PC-9 (cell line): ENCODE measurements at regions not wholly inside any gene's neighbourhood (a gene's known extent, or its start where the extent isn't known, plus 50 kb on each side); places are given as distances from the start of the nearest gene placed in this dataset.

Experiments
- BruUV-seq: library from RNA; stranded (reverse); fragments of 400-500 nt; replicated peaks from 2 replicates; lab custom pipeline; 2021; lab: Mats Ljungman, UMichigan
- CTCF ChIA-PET: fragments of 300-600 bp; sonication (Branson Sonifier 250); formaldehyde crosslinking; loops from one replicate; lab custom pipeline; 2022; ENCODE audit warnings: antibody characterized with exemption; lab: Charles Lee
- POLR2A ChIA-PET: fragments of 300-600 bp; sonication (Branson Sonifier 250); formaldehyde crosslinking; loops from one replicate; lab custom pipeline; 2022; ENCODE audit warnings: antibody characterized with exemption; ENCODE audit not compliant: unreplicated experiment; lab: Charles Lee
- DNase-seq, 2 experiments: peaks; one replicate each; pipeline versions ENCODE4 v3.0.0 to v3.0.0-alpha.2; 2015 to 2022; ENCODE audit warnings: mixed read lengths in 1 of 2
- H2AFZ ChIP-seq: fragments of 200-600 bp; sonication (generic); 2 replicates; pipeline ENCODE4 v1.8.1; 2017; ENCODE audit warnings: antibody characterized with exemption
- H3F3A ChIP-seq: fragments of 200-600 bp; sonication (generic); 2 replicates; pipeline ENCODE4 v1.8.1; 2017; ENCODE audit warnings: antibody characterized with exemption, mild to moderate bottlenecking, low read depth; ENCODE audit not compliant: insufficient read depth
- H3K27ac ChIP-seq: fragments of 200-600 bp; sonication (generic); 2 replicates; pipeline ENCODE4 v1.6.1; 2016; ENCODE audit warnings: mixed run types
- H3K27me3 ChIP-seq: fragments of 200-600 bp; sonication (generic); 2 replicates; pipeline ENCODE4 v1.6.1; 2016; ENCODE audit warnings: low read depth, mixed run types; ENCODE audit not compliant: insufficient read depth
- H3K36me3 ChIP-seq: fragments of 200-600 bp; sonication (generic); 2 replicates; pipeline ENCODE4 v1.6.1; 2016; ENCODE audit warnings: low read depth, mixed run types
- H3K4me1 ChIP-seq: fragments of 200-600 bp; sonication (generic); replicated peaks from 2 replicates; pipeline ENCODE4 v1.6.1; 2016; ENCODE audit warnings: mixed run types; ENCODE audit not compliant: insufficient read depth
- H3K4me2 ChIP-seq: fragments of 200-600 bp; sonication (generic); 2 replicates; pipeline ENCODE4 v1.6.1; 2017; ENCODE audit warnings: mixed run types
- H3K4me3 ChIP-seq: fragments of 200-600 bp; sonication (generic); 2 replicates; pipeline ENCODE4 v1.6.1; 2016; ENCODE audit warnings: mixed run types
- H3K79me2 ChIP-seq: fragments of 200-600 bp; sonication (generic); 2 replicates; pipeline ENCODE4 v1.6.1; 2017; ENCODE audit warnings: low read depth, mixed run types
- H3K9me2 ChIP-seq: fragments of 200-600 bp; sonication (generic); 2 replicates; pipeline ENCODE4 v1.8.1; 2017; ENCODE audit warnings: mild to moderate bottlenecking; ENCODE audit not compliant: insufficient read depth
- H3K9me3 ChIP-seq: fragments of 200-600 bp; sonication (generic); 2 replicates; pipeline ENCODE4 v1.8.1; 2016; ENCODE audit warnings: low read depth; ENCODE audit not compliant: insufficient read depth
- H4K20me1 ChIP-seq: fragments of 200-600 bp; sonication (generic); 2 replicates; pipeline ENCODE4 v1.8.1; 2017; ENCODE audit not compliant: insufficient read depth
- EZH2 ChIP-seq: fragments of 200-600 bp; sonication (generic); IDR thresholded peaks from 2 replicates; pipeline ENCODE4 v1.8.0; 2017; ENCODE audit warnings: antibody characterized with exemption, low read depth
- intact Hi-C: fragments of 100-400 bp; cut with micrococcal nuclease; formaldehyde crosslinking; loops from one replicate; pipeline ENCODE4 v1.10.0; 2022; ENCODE audit not compliant: unreplicated experiment
- TF ChIP-seq, protein P1 (sequence below): fragments of 200-600 bp; sonication (generic); conservative IDR thresholded peaks from 2 replicates; pipeline ENCODE4 v1.6.1; 2017; ENCODE audit warnings: mixed run types, antibody characterized with exemption, mild to moderate bottlenecking, moderate library complexity

DNA sequence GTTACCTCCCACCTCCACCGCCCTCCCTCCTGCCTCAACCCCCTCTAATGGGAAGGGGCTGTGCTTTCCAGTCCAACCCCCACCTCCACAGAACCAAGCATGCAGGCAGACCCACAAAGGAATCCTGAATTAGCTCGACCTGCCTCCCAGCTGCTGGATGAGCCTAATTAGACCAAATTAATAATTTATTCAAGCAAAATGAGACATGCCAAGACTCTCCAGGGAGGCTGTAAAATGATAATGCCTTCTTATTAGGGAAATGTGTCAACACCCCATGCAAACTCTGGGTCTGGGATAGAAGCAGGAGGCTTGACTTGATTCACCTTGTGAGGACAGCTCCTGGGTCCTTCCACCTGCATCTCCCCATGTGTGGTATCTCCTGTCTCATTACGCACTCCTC lies 59.4 kb upstream of the HMGXB4 start:
- H3K36me3 ChIP-seq = no peaks in the 10 kb centered on the region
- no peaks in the 10 kb centered on the region for H3K79me2 ChIP-seq
- H3K4me1 ChIP-seq = no peaks in the 10 kb centered on the region
- no peak overlapping the region for H2AFZ ChIP-seq
- no peak overlapping the region for H3K4me3 ChIP-seq
- DNase-seq = no peak
- H3K9me3 ChIP-seq = no peaks in the 10 kb centered on the region
- H3K27ac ChIP-seq = no peak overlapping the region
- no peaks in the 10 kb centered on the region for H3K9me2 ChIP-seq
- intact Hi-C loops = no loop called here
- ChIA-PET CTCF (no interaction called here), POLR2A (no interaction called here)
- H3K4me2 ChIP-seq = no peak overlapping the region
- no peaks in the 10 kb centered on the region for H3F3A ChIP-seq
- H3K27me3 ChIP-seq = peaks cover 16% of the 10 kb centered on the region
- no peak for TF ChIP-seq EZH2
- TF ChIP-seq, protein P1, sequence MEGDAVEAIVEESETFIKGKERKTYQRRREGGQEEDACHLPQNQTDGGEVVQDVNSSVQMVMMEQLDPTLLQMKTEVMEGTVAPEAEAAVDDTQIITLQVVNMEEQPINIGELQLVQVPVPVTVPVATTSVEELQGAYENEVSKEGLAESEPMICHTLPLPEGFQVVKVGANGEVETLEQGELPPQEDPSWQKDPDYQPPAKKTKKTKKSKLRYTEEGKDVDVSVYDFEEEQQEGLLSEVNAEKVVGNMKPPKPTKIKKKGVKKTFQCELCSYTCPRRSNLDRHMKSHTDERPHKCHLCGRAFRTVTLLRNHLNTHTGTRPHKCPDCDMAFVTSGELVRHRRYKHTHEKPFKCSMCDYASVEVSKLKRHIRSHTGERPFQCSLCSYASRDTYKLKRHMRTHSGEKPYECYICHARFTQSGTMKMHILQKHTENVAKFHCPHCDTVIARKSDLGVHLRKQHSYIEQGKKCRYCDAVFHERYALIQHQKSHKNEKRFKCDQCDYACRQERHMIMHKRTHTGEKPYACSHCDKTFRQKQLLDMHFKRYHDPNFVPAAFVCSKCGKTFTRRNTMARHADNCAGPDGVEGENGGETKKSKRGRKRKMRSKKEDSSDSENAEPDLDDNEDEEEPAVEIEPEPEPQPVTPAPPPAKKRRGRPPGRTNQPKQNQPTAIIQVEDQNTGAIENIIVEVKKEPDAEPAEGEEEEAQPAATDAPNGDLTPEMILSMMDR = no peak
- BruUV-seq = no TSS peak
- no peaks in the 10 kb centered on the region for H4K20me1 ChIP-seq

DNA sequence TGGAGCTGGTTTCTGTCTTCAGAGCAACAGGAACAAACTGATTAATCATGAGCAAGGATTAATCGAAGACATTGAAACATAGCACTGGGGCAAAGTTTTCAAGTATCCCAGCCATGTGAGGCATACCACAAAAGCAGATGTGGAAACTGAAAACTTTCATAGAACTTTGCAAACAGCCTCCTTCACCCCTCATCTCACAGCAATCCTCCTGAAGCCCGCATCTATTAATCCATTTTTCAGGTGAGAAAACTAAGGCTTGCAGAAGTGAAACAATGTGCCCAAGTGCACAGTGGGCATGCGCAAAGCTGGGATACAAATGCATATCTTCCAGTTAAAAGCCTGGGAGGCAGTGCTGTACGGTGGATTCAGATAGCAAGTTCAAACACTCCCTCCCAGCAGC lies 58.6 kb upstream of the HMGXB4 start:
- Histone ChIP-seq H3K4me3 (no peak overlapping the region), H3K36me3 (no peaks in the 10 kb centered on the region), H3K9me2 (no peaks in the 10 kb centered on the region), H3K27ac (no peak overlapping the region), H2AFZ (no peak overlapping the region), H3K4me1 (no peaks in the 10 kb centered on the region), H3K27me3 (peaks cover 17% of the 10 kb centered on the region), H3K79me2 (no peaks in the 10 kb centered on the region), H3F3A (no peaks in the 10 kb centered on the region), H4K20me1 (no peaks in the 10 kb centered on the region), H3K9me3 (no peaks in the 10 kb centered on the region), H3K4me2 (no peak overlapping the region)
- ChIA-PET CTCF (no interaction called here), POLR2A (no interaction called here)
- BruUV-seq = no TSS peak
- intact Hi-C loops = no loop called here
- DNase-seq = no peak
- TF ChIP-seq, protein P1 = no peak
- no peak for TF ChIP-seq EZH2

DNA sequence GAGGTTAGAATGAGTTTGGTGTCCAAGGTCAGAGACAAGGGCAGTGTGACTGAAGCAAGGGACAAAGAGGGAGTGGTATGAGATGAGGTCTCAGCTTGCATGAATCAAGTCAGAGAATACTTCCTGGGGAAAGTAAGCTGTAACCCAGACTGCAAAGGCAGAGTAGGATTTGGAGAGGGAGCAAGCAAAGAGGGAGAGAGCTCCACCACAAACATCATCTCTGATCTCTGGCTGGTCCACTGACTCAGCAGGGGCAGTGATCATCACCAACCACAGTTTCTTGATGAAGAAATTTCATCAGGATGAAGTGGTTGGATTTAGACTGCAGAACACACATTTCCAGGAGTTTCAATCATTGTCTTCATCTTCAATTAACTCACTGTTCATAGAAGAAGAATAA lies 54.9 kb upstream of the HMGXB4 start:
- H3K4me2 ChIP-seq = no peak overlapping the region
- H3K9me3 ChIP-seq = no peaks in the 10 kb centered on the region
- H4K20me1 ChIP-seq = no peaks in the 10 kb centered on the region
- H3K79me2 ChIP-seq = no peaks in the 10 kb centered on the region
- no peak overlapping the region for H2AFZ ChIP-seq
- H3F3A ChIP-seq = no peaks in the 10 kb centered on the region
- H3K4me1 ChIP-seq = no peaks in the 10 kb centered on the region
- intact Hi-C loops = no loop called here
- H3K27ac ChIP-seq = no peak overlapping the region
- no peaks in the 10 kb centered on the region for H3K9me2 ChIP-seq
- DNase-seq = no peak
- H3K27me3 ChIP-seq = peaks cover 28% of the 10 kb centered on the region
- H3K4me3 ChIP-seq = no peak overlapping the region
- POLR2A ChIA-PET = no interaction called here
- TF ChIP-seq, protein P1 = no peak
- TF ChIP-seq EZH2 = no peak
- CTCF ChIA-PET = no interaction called here
- BruUV-seq = no TSS peak
- H3K36me3 ChIP-seq = no peaks in the 10 kb centered on the region
